ENCODE measurements at regions not wholly inside any gene's neighbourhood (a gene's known extent, or its start where the extent isn't known, plus 50 kb on each side); places are given as distances from the start of the nearest gene placed in this dataset.

DNA sequence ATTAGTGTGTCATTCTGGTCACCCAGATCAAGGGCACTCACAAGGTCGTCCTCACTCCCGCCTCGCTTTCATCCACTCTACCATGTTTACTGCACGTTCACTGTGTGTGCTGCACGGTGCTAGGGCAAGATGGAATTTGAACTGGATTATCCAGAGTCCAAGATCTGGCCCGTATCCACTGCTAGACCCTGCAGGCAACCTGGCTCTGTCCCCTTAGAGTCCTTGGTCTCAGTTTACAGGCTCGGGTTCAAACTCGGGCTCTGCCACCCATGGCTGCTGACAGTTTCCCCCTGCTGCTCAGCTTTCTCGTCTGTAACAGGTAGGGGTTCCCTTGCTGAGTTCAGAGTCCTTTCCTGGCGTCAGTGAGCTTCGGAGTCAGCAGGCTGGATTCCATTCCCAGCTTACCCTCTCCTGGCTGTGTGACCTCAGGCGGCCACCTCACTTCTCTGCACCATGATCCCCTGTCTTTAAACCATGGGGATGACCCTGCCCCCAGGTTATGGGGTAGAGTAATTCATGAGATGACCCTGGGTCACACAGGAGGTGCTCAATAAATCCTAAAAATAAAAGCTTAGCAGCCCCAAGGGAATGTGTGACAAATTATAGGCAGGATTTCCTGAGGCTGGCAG, 79.6 kb upstream of the SLC6A6 start:
- H3K4me3 ChIP-seq (ENCODE audit: low read length), result no peak overlapping the region
- H3K27ac ChIP-seq (ENCODE audit: low read length), result no peak overlapping the region
- H3K27me3 ChIP-seq (ENCODE audit: control insufficient read depth, insufficient read depth), result no peaks in the 10 kb centered on the region
- no peak for DNase-seq
- ATAC-seq, result peak in 1 of 2 donors; percentile 3
- 76% methylated on average over 12 of the region's 12 CpGs for WGBS
- no peaks in the 10 kb centered on the region for H3K4me1 ChIP-seq (ENCODE audit: control insufficient read depth, insufficient read depth, low read length)
- peaks cover 2% of the 10 kb centered on the region for H3K9me3 ChIP-seq (ENCODE audit: control insufficient read depth, low read length)
- intact Hi-C loops (cut with DNase I), result no loop called here

DNA sequence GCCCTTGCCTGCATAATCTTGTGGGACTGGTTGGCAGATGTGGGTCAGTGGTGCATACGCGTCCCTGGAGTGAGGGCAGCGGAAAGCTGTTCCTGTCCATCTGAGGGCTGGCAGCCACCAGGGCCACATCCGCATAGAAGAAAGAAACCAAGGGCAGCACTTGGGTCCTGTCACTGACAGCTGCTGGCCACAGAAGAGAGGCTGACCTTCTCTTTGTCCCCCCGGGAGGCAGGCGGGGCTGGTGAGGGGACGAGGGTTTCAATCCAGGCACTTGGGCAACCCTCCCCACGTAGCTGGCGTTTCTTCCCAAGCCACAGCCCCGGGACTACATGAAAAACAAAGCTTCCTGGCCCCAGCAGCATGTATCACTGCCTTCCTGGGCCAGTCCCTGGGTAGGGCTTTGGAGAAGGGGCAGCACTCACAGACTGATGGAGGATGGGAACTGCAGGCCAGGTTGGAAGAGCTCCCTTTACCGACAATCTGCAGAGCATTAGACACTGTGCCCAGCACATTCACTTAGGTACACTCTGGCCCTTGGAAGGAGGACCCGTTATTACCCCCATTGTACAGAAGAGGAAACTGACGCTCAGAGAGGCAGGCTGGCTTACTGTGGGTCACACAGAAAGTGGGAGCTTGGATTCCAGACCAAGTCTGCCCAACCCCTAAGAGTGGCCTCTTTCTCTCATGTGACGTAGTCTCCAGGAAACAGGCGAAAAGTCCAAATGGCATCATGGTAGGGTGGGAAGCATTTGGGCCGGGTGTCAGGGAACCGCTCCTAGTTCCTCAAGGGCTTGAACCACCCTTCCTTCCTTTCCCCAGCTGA, 78.8 kb upstream of the SLC6A6 start:
- H3K4me3 ChIP-seq (ENCODE audit: low read length), result no peak overlapping the region
- intact Hi-C loops (cut with DNase I), result no loop called here
- 68% methylated on average over 17 of the region's 17 CpGs for WGBS
- no peak for DNase-seq
- H3K4me1 ChIP-seq (ENCODE audit: control insufficient read depth, insufficient read depth, low read length), result no peaks in the 10 kb centered on the region
- H3K27ac ChIP-seq (ENCODE audit: low read length), result no peak overlapping the region
- peak; percentile 31 to 44 for ATAC-seq
- H3K9me3 ChIP-seq (ENCODE audit: control insufficient read depth, low read length), result peaks cover 2% of the 10 kb centered on the region
- no peaks in the 10 kb centered on the region for H3K27me3 ChIP-seq (ENCODE audit: control insufficient read depth, insufficient read depth)

- no peak for DNase-seq
- WGBS, result 70% methylated on average over 13 of the region's 13 CpGs
- no peaks in the 10 kb centered on the region for H3K4me1 ChIP-seq (ENCODE audit: control insufficient read depth, insufficient read depth, low read length)
- no peak overlapping the region for H3K4me3 ChIP-seq (ENCODE audit: low read length)
- H3K9me3 ChIP-seq (ENCODE audit: control insufficient read depth, low read length), result peaks cover 2% of the 10 kb centered on the region
- intact Hi-C loops (cut with DNase I), result no loop called here
- peak; percentile 49 to 65 for ATAC-seq
- peak overlapping the region; percentile 11 for H3K27ac ChIP-seq (ENCODE audit: low read length)
- no peaks in the 10 kb centered on the region for H3K27me3 ChIP-seq (ENCODE audit: control insufficient read depth, insufficient read depth)
These were observed 78.0 kb upstream of the SLC6A6 start for GRCh38 chr3:14324224-14324944.

DNA sequence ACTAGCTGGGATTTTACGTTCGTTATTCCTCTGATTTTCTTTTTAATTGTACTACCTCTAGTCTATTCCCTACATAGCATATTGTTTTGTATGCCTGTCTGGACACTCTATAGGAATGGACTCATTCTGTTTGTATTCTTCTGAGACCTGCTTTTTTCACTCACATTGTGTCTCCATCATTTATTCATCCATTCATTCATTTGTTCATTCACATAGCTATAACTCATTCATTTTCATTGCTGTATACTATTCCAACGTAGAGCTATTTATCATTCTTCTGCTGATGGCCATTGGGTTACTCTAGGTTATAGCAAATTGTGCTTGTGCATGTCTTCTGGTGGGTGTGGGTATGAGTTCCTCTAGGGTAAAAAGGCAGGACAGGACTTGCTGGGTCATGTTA, 74.0 kb upstream of the SLC6A6 start:
- intact Hi-C loops (cut with DNase I), result no loop called here
- WGBS, result 92% methylated on average over 3 of the region's 3 CpGs
- no peak for ATAC-seq

DNA sequence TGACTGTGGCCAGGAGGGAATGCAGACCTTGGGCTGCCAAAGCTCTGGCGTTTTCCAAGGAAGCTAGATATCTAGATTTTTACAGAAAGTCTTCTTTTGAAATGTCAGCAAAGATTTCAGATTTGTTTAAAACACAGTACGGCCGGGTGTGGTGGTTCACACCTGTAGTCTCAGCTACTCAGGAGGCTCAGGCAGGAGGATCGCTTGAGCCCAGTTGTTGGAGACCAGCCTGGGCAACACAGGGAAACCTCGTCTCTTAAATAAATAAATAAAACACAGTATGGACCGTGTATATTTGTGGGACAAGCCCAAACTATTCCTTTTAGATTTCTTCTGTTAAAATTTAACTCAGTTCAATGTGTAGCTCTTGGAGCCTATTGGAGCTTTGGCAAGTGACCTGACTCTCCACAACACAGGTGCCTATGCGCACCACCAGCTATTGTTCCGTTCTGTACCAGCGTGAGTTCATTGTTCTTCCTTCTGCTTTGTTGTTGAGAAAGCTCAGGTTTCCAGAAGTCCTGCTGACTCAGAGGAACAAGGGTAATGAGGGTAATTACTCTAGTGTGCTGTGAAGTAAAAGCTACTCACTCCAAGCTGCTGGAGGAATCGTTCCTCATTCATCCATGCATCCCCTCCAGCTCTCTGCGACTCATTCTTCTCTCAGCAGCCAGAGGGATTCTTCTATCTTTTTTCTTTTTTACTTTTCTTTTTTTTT, 73.1 kb upstream of the SLC6A6 start:
- DNase-seq (no peak), ATAC-seq (no peak)
- intact Hi-C loops (cut with DNase I), result no loop called here
- Histone ChIP-seq H3K9me3 (ENCODE audit: control insufficient read depth, low read length) (no peaks in the 10 kb centered on the region), H3K27ac (ENCODE audit: low read length) (no peak overlapping the region), H3K4me3 (ENCODE audit: low read length) (no peak overlapping the region), H3K4me1 (ENCODE audit: control insufficient read depth, insufficient read depth, low read length) (no peaks in the 10 kb centered on the region), H3K27me3 (ENCODE audit: control insufficient read depth, insufficient read depth) (no peaks in the 10 kb centered on the region)
- WGBS, result 63% methylated on average over 11 of the region's 11 CpGs

More for the DNA sequence above, 74.0 kb upstream of the SLC6A6 start:
- no peaks in the 10 kb centered on the region for H3K9me3 ChIP-seq (ENCODE audit: control insufficient read depth, low read length)
- no peaks in the 10 kb centered on the region for H3K27me3 ChIP-seq (ENCODE audit: control insufficient read depth, insufficient read depth)
- H3K4me3 ChIP-seq (ENCODE audit: low read length), result no peak overlapping the region
- H3K4me1 ChIP-seq (ENCODE audit: control insufficient read depth, insufficient read depth, low read length), result no peaks in the 10 kb centered on the region
- no peak for DNase-seq
- H3K27ac ChIP-seq (ENCODE audit: low read length), result no peak overlapping the region

- no peaks in the 10 kb centered on the region for H3K4me1 ChIP-seq (ENCODE audit: control insufficient read depth, insufficient read depth, low read length)
- H3K4me3 ChIP-seq (ENCODE audit: low read length), result no peak overlapping the region
- H3K9me3 ChIP-seq (ENCODE audit: control insufficient read depth, low read length), result no peaks in the 10 kb centered on the region
- ATAC-seq, result no peak
- DNase-seq, result no peak
- H3K27ac ChIP-seq (ENCODE audit: low read length), result no peak overlapping the region
- intact Hi-C loops (cut with DNase I), result no loop called here
- 88% methylated on average over 7 of the region's 7 CpGs for WGBS
- H3K27me3 ChIP-seq (ENCODE audit: control insufficient read depth, insufficient read depth), result no peaks in the 10 kb centered on the region
These were observed 72.6 kb upstream of the SLC6A6 start for GRCh38 chr3:14329842-14330241.

DNA sequence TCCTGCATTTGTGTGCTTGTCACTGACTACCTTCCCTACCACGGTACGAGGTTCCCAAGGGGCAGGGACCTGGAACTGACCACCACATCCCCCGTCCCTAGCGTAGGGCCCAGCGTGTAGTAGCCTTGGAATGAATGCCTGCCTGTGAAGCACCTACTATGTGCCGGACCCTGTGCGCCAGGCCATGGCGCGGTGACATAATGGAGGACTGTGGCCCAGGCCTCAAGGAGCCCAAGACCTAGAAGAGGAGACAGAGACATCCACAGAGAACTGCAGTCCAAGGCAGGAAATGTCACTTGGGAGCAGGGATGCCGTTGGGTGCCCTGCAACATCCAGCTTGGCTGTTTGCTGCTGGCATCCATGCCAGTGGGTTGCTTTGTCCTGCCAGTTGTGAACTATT, 71.9 kb upstream of the SLC6A6 start:
- ATAC-seq (no peak), DNase-seq (no peak)
- H3K27me3 ChIP-seq (ENCODE audit: control insufficient read depth, insufficient read depth), result no peaks in the 10 kb centered on the region
- intact Hi-C loops (cut with DNase I), result no loop called here
- no peak overlapping the region for H3K4me3 ChIP-seq (ENCODE audit: low read length)
- WGBS, result 92% methylated on average over 10 of the region's 10 CpGs
- H3K4me1 ChIP-seq (ENCODE audit: control insufficient read depth, insufficient read depth, low read length), result no peaks in the 10 kb centered on the region
- no peaks in the 10 kb centered on the region for H3K9me3 ChIP-seq (ENCODE audit: control insufficient read depth, low read length)
- no peak overlapping the region for H3K27ac ChIP-seq (ENCODE audit: low read length)

GRCh38 chr3:14331251-14331650, 71.2 kb upstream of the SLC6A6 start:
- DNase-seq, result no peak
- no peaks in the 10 kb centered on the region for H3K4me1 ChIP-seq (ENCODE audit: control insufficient read depth, insufficient read depth, low read length)
- H3K4me3 ChIP-seq (ENCODE audit: low read length), result no peak overlapping the region
- H3K27me3 ChIP-seq (ENCODE audit: control insufficient read depth, insufficient read depth), result no peaks in the 10 kb centered on the region
- intact Hi-C loops (cut with DNase I), result no loop called here
- WGBS, result 90% methylated on average over 6 of the region's 6 CpGs
- H3K9me3 ChIP-seq (ENCODE audit: control insufficient read depth, low read length), result no peaks in the 10 kb centered on the region
- no peak overlapping the region for H3K27ac ChIP-seq (ENCODE audit: low read length)
- ATAC-seq, result no peak

- no peak overlapping the region for H3K27ac ChIP-seq (ENCODE audit: low read length)
- WGBS, result 96% methylated on average over 5 of the region's 5 CpGs
- intact Hi-C loops (cut with DNase I), result no loop called here
- H3K4me1 ChIP-seq (ENCODE audit: control insufficient read depth, insufficient read depth, low read length), result no peaks in the 10 kb centered on the region
- no peak overlapping the region for H3K4me3 ChIP-seq (ENCODE audit: low read length)
- H3K27me3 ChIP-seq (ENCODE audit: control insufficient read depth, insufficient read depth), result no peaks in the 10 kb centered on the region
- no peaks in the 10 kb centered on the region for H3K9me3 ChIP-seq (ENCODE audit: control insufficient read depth, low read length)
- DNase-seq (no peak), ATAC-seq (no peak)
These were observed 70.0 kb upstream of the SLC6A6 start for GRCh38 chr3:14332392-14332791.

DNA sequence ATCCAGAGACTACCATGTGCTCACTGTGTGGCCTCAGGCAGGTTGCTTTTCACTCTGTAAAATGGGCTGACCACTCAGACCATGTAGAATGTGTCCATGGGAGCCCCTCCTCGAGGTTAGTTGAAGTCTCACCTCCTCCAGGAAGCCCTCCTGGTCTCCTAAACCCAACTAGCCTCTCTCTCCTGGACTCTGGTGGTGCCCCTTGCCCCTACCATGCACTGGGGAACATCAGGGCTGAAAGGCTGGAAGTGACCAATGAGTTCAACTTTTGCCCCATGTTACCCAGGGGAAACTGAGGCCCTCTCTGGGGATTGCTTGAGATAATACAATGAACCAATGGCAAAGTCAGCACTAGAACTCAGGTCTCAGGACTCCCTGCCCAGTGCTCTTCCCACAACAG, 69.2 kb upstream of the SLC6A6 start:
- H3K27ac ChIP-seq (ENCODE audit: low read length), result no peak overlapping the region
- intact Hi-C loops (cut with DNase I), result no loop called here
- no peaks in the 10 kb centered on the region for H3K4me1 ChIP-seq (ENCODE audit: control insufficient read depth, insufficient read depth, low read length)
- no peak overlapping the region for H3K4me3 ChIP-seq (ENCODE audit: low read length)
- no peaks in the 10 kb centered on the region for H3K9me3 ChIP-seq (ENCODE audit: control insufficient read depth, low read length)
- 56% methylated on average over 1 of the region's 1 CpG for WGBS
- DNase-seq (no peak), ATAC-seq (no peak)
- no peaks in the 10 kb centered on the region for H3K27me3 ChIP-seq (ENCODE audit: control insufficient read depth, insufficient read depth)

DNA sequence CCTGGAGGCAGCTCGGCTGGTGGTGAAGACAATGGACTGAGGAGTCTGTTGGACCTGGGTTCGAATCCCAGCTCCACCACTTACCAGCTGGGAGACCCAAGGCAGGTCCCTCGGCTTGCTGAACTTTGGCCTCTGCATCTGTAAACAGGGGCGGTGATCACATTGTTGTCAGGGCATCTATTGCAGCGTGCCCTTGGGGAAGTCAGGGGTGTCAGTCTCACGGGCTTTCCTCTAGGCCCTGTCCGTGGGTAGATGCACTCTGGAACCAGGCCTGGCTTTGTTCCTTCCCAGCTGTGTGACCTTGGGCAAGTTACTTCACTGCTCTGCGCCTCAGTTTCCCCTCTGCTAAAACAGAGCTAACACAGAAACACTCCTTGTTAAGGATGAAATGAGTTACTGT, 68.8 kb upstream of the SLC6A6 start:
- Histone ChIP-seq H3K4me3 (ENCODE audit: low read length) (no peak overlapping the region), H3K9me3 (ENCODE audit: control insufficient read depth, low read length) (no peaks in the 10 kb centered on the region), H3K27me3 (ENCODE audit: control insufficient read depth, insufficient read depth) (no peaks in the 10 kb centered on the region), H3K4me1 (ENCODE audit: control insufficient read depth, insufficient read depth, low read length) (no peaks in the 10 kb centered on the region), H3K27ac (ENCODE audit: low read length) (no peak overlapping the region)
- no peak for ATAC-seq
- DNase-seq, result no peak
- WGBS, result 87% methylated on average over 8 of the region's 8 CpGs
- intact Hi-C loops (cut with DNase I), result no loop called here

Measured in right cardiac atrium (tissue), 5 donors.